SW 1271 (cell line): ENCODE measurements at regions not wholly inside any gene's neighbourhood (a gene's known extent, or its start where the extent isn't known, plus 50 kb on each side); places are given as distances from the start of the nearest gene placed in this dataset.

Experiments
- DNase-seq, 2 experiments: peaks; one replicate each; lab custom pipeline; 2025; lab: John Stamatoyannopoulos, UW

GRCh38 chr11:70608568-70609470 is 210.5 kb downstream of the CTTN start:
- no peak for DNase-seq

DNA sequence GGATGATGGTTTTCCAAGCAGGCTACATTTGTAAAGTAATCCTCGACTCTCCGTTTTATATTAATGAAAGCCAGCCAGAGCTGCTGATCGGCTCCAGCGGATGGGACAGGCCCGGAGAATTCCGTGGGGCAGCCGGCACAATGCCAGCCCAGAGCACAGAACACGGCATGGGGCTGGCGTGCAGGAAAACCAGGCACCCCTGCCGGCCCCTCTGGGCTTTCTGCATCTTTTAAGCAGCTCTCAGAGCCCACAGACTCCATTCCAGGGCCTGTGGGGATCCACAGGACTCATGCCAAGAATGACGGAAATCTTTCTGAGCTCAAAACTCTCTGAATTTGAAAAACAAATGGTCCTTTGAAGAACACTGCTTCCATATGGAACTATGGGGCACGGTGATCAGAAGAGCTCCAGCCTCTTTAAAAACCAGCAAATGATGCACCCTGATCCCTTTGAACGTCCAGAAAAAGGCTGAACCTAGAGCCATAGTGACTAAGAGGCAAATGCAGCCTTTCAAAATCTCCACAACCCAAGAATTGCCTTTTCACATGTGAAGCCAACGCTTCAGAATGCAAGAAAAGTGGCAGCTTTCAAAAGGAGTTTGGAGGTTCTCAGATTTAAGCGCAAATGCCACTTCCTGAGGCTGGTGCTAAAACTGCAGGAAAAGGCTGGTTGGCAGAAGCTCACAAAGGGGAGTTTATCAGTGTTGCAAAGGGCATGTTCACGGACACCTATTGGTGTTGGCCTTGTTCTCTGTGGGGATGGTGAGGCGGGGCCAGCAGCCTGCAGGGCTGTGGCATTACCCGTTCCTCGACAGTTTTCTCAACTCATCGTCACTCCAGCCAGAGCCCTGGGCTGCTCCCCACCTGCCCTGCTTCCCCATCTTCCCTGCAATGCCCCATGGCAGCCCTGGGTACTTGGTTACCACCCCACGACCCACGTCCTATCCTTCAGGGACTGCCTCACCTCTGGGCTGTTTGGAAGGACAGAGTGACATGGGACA is 212.5 kb downstream of the CTTN start:
- DNase-seq = no peak

DNA sequence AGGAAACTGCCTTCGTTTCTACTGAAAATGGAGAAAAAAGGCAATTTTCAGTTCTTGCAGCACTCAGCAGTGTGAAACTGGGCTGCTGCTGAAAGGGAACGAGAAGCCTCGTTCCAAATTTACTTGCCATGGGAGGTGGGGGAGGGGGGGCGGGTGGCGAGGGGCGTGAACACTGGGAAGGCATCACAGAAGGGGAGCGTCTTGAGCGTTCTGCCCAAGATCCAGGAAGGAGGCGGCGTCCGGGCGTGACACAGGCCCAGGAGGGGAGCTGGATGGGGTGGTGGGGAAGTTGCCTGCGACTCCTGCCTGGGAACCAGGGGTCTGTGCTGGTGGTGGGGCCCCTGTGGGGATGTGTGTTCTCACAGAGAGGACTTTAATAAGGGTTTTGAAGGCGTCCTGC is 213.5 kb downstream of the CTTN start:
- DNase-seq = no peak

DNA sequence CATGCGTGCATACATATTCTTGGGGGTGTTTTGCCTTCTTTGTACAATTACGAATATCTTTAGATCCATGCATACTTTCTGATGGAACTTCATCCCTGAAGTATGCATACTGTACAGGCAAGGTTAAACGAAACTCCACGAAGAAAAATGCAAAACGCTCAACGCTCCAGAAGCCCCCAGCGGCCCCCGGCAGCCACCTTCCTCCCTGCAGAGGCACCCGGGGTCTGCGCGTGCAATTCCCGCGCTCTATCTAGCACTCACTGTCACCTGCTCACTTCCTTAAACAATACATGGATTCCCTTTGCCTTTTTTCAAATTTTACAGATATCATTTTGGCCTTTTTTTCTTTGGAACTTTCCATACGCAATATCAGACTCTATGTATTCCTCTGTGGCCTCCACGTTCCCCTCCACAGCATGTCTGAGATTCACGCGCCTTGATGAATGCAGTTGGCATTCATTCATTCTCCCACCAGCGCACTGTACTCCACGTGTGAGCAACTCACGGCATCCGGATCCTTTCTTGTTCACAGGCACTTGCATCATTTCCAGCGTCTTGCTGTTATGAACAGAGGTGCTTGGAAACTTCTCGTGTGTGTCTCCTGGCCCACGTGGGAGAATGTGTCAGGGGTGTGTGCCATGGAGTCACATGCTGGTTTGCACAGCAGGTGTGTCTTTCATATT is 214.3 kb downstream of the CTTN start:
- DNase-seq = no peak

- DNase-seq = no peak
These were observed 215.8 kb downstream of the CTTN start for GRCh38 chr11:70614034-70614681.

DNA sequence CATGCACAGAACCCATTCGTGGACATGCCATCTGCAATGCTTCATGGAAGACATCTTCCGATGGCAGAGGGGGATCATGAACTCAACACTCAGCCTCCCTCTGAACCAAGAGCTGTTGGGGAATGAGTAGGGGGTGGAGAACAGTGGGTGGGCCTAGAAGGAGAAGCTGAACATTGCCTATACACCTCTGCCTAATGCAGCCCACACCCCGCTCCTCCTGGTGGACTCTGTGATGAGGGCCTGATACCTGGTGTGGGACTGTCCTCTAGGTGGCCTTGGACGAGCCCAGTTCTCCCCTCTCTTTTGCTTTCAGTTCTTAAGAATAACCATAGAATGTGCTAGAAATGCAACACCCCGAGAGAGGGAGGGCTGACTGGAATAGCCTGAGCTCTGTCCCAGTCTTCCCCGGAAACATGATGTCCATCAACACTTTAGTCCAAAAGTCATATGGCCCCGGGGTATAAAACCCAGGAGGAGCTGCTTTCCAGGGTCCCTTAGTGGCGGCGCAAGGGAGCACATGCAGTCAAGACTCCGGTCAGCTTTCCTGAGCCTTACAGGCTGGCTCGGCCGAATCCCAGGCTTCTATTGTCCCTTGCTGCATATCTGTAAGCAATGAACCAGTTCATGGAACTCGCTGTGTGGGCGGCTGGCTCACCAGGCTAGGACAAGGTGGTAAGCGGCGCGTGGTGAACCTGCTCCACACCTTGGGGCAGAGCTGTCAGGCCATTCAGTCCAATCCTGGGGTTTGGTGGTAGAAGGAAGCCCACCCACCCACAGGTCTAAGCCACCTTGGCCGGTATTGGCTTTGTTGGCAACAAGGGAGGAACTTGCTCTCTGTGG is 216.9 kb downstream of the CTTN start:
- no peak for DNase-seq

DNA sequence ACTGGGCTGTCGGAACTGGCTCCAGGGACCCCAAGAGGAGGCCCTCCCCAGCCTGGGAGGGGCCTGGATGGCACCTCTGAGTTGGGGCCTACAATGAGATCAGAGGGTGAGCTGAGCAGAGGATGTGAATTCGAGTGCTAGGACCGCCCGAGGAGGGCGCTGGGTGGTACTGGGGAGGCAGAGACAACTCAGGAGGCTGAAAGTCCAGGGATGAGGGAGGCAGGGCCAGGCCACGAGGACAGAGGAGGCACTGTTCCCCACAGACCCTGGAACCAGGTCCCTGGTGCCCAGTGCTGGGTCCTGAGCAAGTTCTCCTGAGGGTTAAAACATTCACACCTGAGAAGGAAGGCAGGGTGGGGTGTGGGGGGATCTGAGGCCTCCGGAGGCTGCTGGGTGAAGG is 218.0 kb downstream of the CTTN start:
- DNase-seq = no peak

GRCh38 chr11:70616938-70617654 is 218.8 kb downstream of the CTTN start:
- no peak for DNase-seq

- no peak for DNase-seq
These were observed 220.2 kb downstream of the CTTN start for GRCh38 chr11:70618431-70619101.

DNA sequence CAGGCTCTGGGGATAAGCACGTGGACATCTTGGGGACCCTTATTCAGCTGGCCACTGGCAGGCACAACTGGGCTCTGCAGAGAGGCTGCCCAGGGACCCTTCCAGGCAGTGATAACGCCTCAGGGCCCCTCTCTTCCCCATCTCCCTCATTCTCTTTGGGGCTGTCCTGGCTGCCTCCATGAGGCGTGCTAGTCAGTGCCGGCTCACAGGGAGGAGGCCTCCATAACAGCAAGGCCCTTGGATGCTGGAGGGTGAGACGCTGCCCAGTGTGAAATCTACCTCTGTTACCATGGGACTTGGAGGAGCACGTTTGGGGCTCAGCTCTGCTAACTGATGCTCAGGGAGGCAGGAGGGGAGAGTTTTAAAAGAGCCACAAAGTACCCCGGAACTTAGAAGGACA is 221.3 kb downstream of the CTTN start:
- no peak for DNase-seq

- DNase-seq = no peak
These were observed 222.3 kb downstream of the CTTN start for GRCh38 chr11:70620510-70621184.

- no peak for DNase-seq
These were observed 222.9 kb downstream of the CTTN start for GRCh38 chr11:70621241-70621640.

- DNase-seq = no peak
These were observed 223.8 kb downstream of the CTTN start for GRCh38 chr11:70622091-70622490.

DNA sequence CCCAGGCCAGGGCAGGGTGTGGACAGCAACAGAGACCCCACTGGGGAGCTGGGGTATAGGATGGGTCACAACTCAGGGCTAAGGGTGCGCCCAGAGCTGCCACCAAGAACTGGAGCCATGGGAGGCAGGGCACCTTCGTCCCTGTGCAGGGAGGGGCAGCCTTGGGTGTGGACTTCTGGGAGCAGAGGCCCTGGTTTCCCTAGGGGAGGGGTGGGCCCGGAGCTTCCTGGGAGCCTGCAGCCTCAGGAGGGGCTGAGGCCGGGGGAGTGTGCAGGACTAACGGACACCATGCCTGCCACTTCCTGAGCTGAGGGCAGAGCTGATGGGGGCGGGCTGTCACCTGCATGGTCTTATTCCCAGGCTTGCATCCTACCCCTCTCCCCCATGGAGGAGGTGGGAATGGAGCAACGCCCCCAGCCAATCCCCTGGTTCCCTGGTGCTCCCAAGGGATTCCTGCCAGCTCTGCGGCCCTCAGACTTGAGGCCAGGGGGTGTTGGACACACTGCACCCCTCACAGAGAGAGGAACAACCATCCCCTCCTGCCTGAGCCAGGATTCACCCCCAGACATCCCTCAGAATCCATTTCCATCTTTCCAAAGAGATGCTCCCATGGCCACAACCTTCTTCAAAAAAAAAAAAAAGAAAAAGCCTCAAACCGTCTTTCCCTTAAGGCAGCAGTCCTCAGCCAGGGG is 225.7 kb downstream of the CTTN start:
- DNase-seq = no peak

DNA sequence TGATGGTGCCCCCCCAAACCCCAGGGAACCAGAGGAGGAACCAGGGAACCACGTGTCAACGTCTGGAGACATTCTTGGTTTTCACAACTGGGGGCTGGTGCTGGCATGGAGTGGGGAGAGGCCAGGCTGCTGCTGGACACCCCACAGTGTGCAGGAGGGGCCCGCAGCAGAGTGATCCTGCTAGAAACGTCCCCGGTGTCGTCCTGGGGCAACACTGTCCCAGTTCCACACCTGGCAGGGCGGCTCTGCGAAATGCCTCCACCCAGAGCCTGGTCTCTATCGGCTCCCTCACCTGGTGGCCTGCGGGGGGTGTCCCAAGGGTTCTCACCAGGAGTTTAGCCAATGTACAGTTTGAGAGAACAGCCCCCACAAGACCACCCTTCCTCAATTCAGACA is 226.3 kb downstream of the CTTN start:
- no peak for DNase-seq

DNA sequence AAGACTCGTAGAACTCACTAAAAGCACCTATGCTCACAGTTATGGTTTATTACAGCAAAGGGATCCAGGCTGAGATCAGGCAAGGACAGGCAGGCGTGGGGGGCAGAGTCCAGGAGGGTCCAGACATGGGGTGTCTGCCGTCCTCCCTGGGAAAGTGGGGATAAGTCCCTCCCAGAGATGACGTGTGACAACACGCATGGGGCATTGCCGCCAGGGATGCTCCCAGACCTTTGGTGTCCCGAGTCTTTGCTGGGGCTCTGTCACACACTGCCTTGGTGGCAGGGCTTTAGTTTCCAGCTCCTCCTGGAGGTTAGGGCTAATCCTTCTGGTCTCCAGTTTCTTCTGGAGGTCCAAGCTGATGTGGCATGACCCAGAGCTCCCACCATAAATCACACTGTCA is 226.7 kb downstream of the CTTN start:
- DNase-seq = no peak

DNA sequence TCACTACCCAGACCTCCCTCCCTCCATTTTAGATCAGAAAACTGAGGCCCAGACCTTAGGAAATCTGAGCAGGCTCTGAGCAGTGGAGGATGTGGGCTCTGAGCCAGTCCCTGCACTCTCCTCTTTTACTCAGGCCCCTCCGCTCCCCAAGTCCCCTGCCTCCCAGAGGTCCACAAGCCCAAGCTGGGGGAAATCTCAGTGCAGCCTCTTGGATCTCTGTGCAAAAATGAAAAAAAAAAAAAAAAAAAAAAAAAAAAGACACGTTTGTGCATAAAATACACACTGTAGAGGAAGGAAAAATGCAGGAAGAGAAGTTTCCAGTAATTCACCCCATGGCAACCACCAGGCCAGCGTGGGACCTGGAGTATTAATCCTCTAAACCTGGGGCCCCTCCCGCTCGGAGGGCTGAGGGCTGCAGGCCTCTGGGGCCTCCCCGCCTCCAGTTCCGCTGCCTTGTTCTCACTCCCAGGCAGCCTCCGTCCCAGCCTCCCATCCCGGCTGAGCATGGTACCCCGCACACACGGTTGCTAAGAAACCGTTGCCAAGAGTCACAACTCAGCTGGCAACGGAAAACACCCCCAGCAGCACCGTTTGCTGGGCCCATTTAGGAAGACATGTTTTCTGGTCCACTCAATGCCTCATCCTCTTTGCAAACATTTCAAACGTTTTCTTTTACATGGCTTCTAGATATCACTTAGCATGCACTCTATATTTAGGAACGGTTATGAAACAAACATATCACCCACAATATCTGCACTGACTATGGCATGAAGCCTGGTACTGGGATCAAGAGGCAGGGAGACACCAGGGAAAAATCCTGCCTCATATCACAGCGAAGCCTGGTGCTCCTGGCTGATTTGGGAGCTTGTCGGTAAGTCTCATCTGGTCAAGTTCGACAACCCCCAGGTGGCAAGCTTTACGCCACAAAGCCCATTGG is 227.5 kb downstream of the CTTN start:
- DNase-seq = no peak
